Superior temporal gyrus (tissue), 1 donor: ENCODE measurements at regions not wholly inside any gene's neighbourhood (a gene's known extent, or its start where the extent isn't known, plus 50 kb on each side); places are given as distances from the start of the nearest gene placed in this dataset.
"Not testable (repeated sequence)": the region's sequence is repeated elsewhere in the genome, so short reads cannot be mapped to it uniquely, and the experiment has no call there.

ENCODE experiments used
- DNase-seq: peaks from one replicate; pipeline ENCODE4 v3.0.0-alpha.2; 2016; ENCODE audit errors: extremely low spot score

GRCh38 chr5:106019261-106019660 lies 1651.5 kb downstream of the EFNA5 start:
- DNase-seq = no peak

- no peak for DNase-seq
Observed at GRCh38 chr5:106017243-106017857, 1653.4 kb downstream of the EFNA5 start.

GRCh38 chr5:106014262-106014661 lies 1656.5 kb downstream of the EFNA5 start:
- DNase-seq = no peak

- DNase-seq = no peak
Observed at GRCh38 chr5:106006242-106006641, 1664.5 kb downstream of the EFNA5 start.

DNA sequence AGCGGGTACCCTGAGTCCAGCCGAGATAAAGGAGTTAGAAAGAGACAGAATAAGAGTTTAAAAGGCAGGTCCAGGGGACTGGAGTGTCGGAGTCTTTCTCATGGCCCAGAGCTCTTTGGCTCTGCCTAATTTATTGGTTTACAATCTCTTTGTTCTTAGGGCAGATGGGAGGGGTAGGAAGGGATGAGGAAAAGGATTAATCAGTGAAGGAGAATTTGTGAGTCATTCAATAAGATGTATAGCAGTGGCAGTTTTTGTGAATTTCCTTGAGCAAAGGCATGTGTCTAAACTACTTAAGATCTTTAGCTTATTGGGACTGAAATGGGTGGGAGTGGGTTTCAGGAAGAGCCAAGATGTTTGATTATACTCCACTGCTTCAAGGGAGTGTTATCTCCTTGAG lies 1671.7 kb downstream of the EFNA5 start:
- DNase-seq = not testable (repeated sequence)

GRCh38 chr5:105993027-105993426 lies 1677.7 kb downstream of the EFNA5 start:
- DNase-seq = no peak

DNA sequence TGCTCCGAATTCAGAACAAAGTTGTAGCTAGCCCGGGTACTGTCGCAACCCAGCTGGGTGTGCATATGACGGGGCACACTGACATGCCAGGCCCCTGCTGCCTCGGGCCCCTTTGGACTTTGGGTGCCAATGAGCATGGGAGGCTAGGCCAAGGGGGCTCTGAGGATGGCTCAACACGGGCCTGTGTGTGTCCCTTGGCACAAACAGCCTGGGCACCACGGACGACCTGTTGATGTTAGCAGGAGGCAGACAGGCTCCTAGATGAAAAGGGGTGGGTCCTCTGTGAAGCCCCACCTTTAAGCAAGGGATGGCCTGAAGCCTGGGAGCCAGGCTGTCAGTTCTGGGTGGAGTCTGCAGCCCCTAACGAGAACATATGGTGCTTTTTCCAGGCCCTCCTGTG lies 1688.2 kb downstream of the EFNA5 start:
- no peak for DNase-seq

- no peak for DNase-seq
Observed at GRCh38 chr5:105978011-105978410, 1692.7 kb downstream of the EFNA5 start.

DNA sequence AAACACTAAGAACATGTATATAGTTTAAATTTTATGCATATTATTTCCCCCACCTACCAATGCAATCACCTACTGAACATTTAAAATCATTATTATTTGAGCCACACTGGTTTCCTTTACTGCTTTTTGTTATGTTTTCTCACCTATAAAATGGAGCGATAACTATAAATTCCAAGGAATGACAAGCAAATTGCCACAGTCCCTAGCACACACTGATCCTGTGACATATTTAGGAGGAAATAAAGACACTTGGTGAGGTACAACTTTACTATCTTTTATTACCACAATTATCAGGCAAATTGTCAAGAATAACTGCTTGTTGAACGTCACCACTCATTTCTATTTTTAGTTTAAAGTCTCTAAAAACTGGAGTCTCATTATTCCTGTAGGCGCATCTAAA lies 1693.6 kb downstream of the EFNA5 start:
- no peak for DNase-seq

DNA sequence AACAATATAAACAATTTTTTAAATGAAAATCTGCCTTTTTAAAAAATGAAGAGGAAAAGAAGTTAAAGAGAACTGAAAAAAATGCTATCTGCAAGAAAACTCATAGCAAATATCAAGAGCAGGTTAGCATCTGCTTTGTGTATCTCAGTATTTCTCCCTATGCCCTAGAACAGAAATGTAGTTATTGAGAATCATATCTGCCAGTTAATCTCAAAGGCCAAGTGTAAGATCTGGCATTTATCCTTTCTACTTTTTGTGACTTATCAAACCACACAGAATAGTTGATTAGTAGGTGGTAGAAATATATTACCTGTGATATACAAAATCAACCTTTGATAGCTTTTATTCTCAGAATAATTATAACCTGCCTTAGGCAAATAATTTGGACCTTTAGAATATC lies 1699.8 kb downstream of the EFNA5 start:
- no peak for DNase-seq

DNA sequence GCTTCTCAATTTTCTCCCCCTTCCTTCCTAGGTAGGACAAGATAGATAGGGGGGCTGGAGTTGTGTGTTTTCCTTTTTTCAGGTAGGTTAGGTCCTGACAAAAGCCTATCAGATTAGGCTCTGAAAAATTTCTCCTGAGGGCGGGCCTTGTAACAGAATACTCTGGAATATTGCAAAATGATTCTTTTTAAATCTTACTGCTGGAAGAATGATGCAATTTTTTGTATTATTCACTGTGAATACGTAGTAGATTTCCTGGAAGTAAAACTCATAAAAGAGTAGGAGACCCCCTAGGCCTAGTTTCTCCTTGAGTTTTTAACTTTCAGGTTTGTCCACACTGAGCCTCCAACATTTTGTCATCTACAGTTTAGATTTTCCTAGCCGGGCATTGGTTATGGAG lies 1701.8 kb downstream of the EFNA5 start:
- no peak for DNase-seq

DNA sequence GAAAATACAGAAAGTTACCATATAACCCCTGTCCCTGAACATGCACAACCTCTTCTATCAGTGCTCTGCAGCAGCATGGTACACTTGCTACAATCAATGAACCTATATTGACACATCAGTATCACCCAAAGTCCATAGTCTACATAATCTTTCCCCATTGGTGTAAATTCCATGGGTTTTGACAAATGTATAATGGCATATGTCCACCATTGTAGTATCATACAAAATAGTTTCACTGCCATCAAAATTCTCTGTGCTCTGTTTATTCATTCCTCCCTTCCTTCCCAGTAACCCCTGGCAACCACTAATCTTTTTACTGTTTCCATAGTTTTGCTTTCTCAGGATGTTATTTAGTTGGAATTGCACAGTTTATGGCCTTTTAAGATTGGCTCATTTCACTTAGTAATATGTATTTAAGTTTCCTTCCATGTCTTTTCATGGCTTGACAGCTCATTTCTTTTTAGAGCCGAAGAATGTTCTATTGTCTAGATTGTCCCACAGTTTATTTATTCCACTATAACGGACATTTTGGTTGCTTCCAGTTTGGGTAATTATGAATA lies 1707.0 kb downstream of the EFNA5 start:
- no peak for DNase-seq

DNA sequence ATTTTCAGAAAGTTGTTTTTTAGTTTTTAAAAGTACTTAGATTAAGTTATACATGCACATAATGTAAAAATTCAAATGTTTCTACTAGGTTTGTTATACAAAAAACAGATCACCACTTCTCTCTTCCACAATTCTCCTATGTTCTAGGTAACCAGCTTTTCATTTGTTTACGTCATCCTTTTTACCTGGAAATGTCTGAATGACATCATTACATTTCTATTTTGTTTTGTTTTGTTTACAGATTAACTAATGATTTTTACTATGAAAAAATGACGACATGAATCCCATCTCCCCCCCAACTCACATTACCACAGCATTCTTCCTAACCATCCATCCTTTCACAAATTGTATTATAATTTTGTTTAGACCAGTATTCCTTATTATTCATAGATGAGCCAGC lies 1709.2 kb downstream of the EFNA5 start:
- DNase-seq = no peak

DNA sequence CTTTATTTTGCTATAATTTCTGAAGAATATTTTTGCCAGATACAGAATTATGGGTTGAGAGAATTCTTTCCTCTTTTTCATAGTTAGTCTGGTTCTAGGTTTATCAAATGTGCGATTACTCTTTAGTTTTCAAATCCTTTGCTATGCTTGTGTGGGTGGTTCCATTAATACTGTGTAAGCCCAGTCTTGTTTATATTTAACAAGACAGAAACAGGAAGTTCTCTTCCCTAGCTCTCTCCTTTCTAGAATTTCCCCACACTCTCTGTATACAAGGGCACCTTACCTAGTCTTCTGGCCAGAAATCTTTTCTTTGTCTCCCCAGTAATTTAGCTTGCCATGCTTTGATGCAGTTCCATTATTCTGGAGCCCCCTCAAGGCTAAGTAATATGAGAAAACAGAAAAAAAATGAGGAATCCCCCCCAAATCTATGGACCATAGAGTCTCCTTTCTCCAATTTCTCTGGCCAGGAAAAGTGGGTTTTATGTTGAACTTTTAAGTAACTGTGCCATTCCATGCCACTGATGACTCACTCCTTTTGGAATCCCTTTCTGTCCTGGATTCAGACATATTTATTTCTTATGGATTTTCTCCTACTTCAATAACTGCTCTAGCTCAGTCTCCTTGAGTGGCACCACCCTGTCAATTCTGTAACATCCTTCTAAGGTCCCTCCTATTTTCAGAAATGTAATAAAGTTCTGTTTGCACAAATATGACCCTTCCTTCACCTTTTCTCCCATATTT lies 1714.1 kb downstream of the EFNA5 start:
- no peak for DNase-seq

GRCh38 chr5:105954341-105954740 lies 1716.4 kb downstream of the EFNA5 start:
- DNase-seq = no peak

GRCh38 chr5:105953616-105954015 lies 1717.1 kb downstream of the EFNA5 start:
- no peak for DNase-seq

GRCh38 chr5:105952875-105953274 lies 1717.9 kb downstream of the EFNA5 start:
- DNase-seq = no peak

DNA sequence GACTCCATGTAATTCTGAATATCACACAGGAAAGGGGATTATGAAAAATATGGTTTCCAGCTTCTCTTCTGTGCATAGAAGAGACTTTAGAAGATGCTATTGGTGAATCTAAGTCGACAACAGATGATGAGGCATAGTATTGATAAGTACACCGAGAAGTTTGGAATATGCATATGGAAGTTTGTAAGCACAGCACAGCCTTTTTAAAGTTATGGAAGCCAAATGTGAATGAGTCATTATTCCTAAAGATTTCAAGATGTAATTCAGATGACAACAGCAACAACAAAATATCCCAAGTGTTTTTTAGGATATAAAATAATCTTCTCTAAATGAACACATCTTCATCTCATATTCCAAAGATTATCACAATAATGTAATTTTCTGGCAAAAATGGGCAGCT lies 1723.3 kb downstream of the EFNA5 start:
- no peak for DNase-seq

DNA sequence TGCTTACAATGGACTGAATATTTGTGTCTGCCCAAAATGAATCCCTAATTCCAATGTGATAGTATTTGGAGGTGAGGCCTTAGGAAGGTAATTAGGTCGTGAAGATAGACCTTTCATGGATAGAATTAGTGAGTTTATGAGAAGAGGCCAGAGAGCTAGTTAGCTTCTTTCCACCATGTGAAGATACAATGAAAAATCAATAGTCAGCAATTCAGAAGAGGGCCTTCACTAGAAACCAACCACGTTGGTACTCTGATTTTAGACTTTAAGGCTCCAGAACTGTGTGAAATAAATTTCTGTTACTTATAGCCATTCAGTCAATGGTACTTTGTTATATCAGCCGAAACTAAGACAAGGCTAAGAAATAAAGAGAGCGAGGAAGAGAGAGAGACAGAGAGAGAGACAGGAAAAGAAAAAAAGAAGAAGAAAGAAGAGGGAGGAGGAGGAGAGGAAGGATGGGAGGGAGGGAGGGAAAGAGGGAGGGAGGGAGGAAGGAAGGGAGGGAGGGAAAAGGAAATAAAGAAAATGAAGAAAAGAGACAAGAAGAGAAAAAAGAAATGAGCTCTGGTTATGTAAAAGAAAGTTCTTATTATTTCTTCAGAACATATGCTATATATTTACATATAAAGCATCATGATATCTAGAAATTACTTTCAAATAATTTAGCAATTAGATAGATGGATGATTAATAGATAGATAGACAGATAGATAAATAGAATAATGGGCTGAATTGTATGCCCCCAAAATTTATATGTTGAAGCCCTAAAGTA lies 1725.3 kb downstream of the EFNA5 start:
- DNase-seq = no peak

DNA sequence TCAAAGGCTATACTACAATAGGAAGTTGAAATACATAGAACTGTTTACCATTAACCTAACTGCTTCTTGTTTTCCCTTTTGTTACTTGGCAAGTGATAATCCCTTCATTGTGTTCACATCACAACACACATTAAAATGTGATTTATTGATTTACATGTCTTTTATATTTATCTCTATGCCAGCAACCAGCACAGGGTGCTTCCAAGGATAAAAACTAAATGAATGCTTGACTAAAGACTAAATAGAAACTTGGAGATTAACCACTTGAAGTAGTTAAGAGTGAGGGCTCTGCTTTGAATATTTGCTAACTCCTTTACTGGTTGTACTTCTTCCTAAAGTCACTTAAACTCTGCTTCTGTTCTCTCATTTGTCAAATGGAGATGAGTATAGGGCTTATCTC lies 1730.6 kb downstream of the EFNA5 start:
- DNase-seq = no peak

- no peak for DNase-seq
Observed at GRCh38 chr5:105934171-105934570, 1736.6 kb downstream of the EFNA5 start.

- no peak for DNase-seq
Observed at GRCh38 chr5:105931881-105932421, 1738.8 kb downstream of the EFNA5 start.
